B cell (primary cell): ENCODE measurements at regions not wholly inside any gene's neighbourhood (a gene's known extent, or its start where the extent isn't known, plus 50 kb on each side); places are given as distances from the start of the nearest gene placed in this dataset.

Experiments
- ATAC-seq: fragments of 200-7000 bp; cut with Tn5 transposase; one replicate; pipeline ENCODE4 v1.10.0; 2021; ENCODE audit warnings: low read depth, mild to moderate bottlenecking, moderate number of reproducible peaks, moderate library complexity
- CTCF ChIA-PET: fragments of 350-600 bp; sonication (Branson Sonifier 250); formaldehyde crosslinking; loops from one replicate; lab custom pipeline; 2021; ENCODE audit warnings: antibody characterized with exemption, inconsistent platforms; lab: Charles Lee
- POLR2A ChIA-PET: fragments of 350-600 bp; sonication (Branson Sonifier 250); formaldehyde crosslinking; loops from one replicate; lab custom pipeline; 2021; ENCODE audit warnings: antibody characterized with exemption; lab: Charles Lee
- DNase-seq: peaks from one replicate; pipeline ENCODE4 v3.0.0; 2013
- H2AFZ ChIP-seq: 2 replicates; pipeline ENCODE4 v1.6.1; 2012; ENCODE audit warnings: mild to moderate bottlenecking, low read depth, low read length; ENCODE audit not compliant: insufficient read depth, poor library complexity, severe bottlenecking
- H3K27ac ChIP-seq, 2 donors: 1 replicate in 1 of 2; 2 replicates in 1 of 2; pipeline ENCODE4 v1.5.1; 2012 to 2013; ENCODE audit warnings: low read length in 2 of 2, mild to moderate bottlenecking in 2 of 2, moderate library complexity in 1 of 2
- H3K27me3 ChIP-seq, 4 experiments: fragments of 200-600 bp in 1 of 4; sonication (generic) in 1 of 4; replicated peaks in 1 of 4; 1 replicate in 2 of 4; 2 replicates in 2 of 4; pipeline versions ENCODE4 v1.6.1 to v1.7.0; 2013 to 2016; ENCODE audit warnings: low read length in 3 of 4, mild to moderate bottlenecking in 2 of 4, mixed read lengths in 1 of 4, moderate library complexity in 1 of 4; ENCODE audit not compliant: insufficient read depth in 4 of 4, control insufficient read depth in 3 of 4; ENCODE audit errors: control extremely low read depth in 1 of 4
- H3K36me3 ChIP-seq, 2 experiments: replicated peaks in 1 of 2; 1 replicate in 1 of 2; 2 replicates in 1 of 2; pipeline versions ENCODE4 v1.6.1 to v1.7.1; 2013; ENCODE audit warnings: low read length in 1 of 2; ENCODE audit not compliant: insufficient read depth in 2 of 2, control insufficient read depth in 1 of 2; ENCODE audit errors: control extremely low read depth in 1 of 2, extremely low read depth in 1 of 2
- H3K4me1 ChIP-seq, 2 donors: fragments of 200-600 bp in 1 of 2; sonication (generic) in 1 of 2; 1 replicate in 1 of 2; 2 replicates in 1 of 2; pipeline versions ENCODE4 v1.5.1 to v1.6.1; 2013 to 2017; ENCODE audit warnings: low read length in 2 of 2; ENCODE audit not compliant: control insufficient read depth in 2 of 2, insufficient read depth in 2 of 2
- H3K4me2 ChIP-seq: replicated peaks from 2 replicates; pipeline ENCODE3; 2012; ENCODE audit warnings: mild to moderate bottlenecking, low read depth, low read length; ENCODE audit not compliant: poor library complexity, severe bottlenecking
- H3K4me3 ChIP-seq, 5 experiments: fragments of 200-600 bp in 1 of 5; sonication (generic) in 1 of 5; 1 replicate in 3 of 5; 2 replicates in 2 of 5; pipeline versions ENCODE4 v1.5.1 to v1.7.0; 2011 to 2016; ENCODE audit warnings: low read length in 4 of 5, mild to moderate bottlenecking in 4 of 5, low read depth in 2 of 5, control low read depth in 1 of 5, moderate library complexity in 1 of 5; ENCODE audit not compliant: insufficient read depth in 1 of 5; ENCODE audit errors: control extremely low read depth in 1 of 5, extremely low read depth in 1 of 5
- H3K79me2 ChIP-seq: fragments of 200-600 bp; sonication (generic); one replicate; pipeline ENCODE4 v1.6.0; 2016; ENCODE audit warnings: low read length; ENCODE audit not compliant: control insufficient read depth, insufficient read depth
- H3K9ac ChIP-seq: fragments of 200-600 bp; sonication (generic); 2 replicates; pipeline ENCODE4 v1.6.1; 2017; ENCODE audit warnings: mild to moderate bottlenecking, low read length, moderate library complexity
- H3K9me3 ChIP-seq, 3 donors: one replicate each; pipeline versions ENCODE4 v1.6.1 to v1.7.1; 2013; ENCODE audit warnings: low read length in 2 of 3; ENCODE audit not compliant: control insufficient read depth in 2 of 3, insufficient read depth in 1 of 3; ENCODE audit errors: control extremely low read depth in 1 of 3
- H4K20me1 ChIP-seq: 2 replicates; pipeline ENCODE4 v1.6.0; 2012; ENCODE audit warnings: mild to moderate bottlenecking, low read length; ENCODE audit not compliant: insufficient read depth, control insufficient read depth, poor library complexity, severe bottlenecking
- H3K27ac Mint-ChIP-seq: one replicate; pipeline ENCODE4 v1.8.0; 2021; ENCODE audit warnings: mixed read lengths
- H3K27me3 Mint-ChIP-seq: one replicate; pipeline ENCODE4 v1.8.0; 2021; ENCODE audit warnings: mixed read lengths
- H3K4me1 Mint-ChIP-seq: one replicate; pipeline ENCODE4 v1.8.0; 2021; ENCODE audit warnings: mixed read lengths
- H3K4me3 Mint-ChIP-seq: one replicate; pipeline ENCODE4 v1.8.0; 2021; ENCODE audit warnings: mixed read lengths
- H3K9me3 Mint-ChIP-seq: one replicate; pipeline ENCODE4 v1.8.0; 2022; ENCODE audit warnings: mixed read lengths; ENCODE audit not compliant: insufficient read depth
- CTCF ChIP-seq: fragments of 200-600 bp; IDR thresholded peaks from one replicate; pipeline ENCODE4 v1.8.0; 2022; ENCODE audit warnings: antibody characterized with exemption, mild to moderate bottlenecking
- EZH2 ChIP-seq: IDR thresholded peaks from 2 replicates; pipeline ENCODE4 v1.6.1; 2012; ENCODE audit warnings: borderline replicate concordance, low read depth, mild to moderate bottlenecking, moderate library complexity, low read length; ENCODE audit not compliant: insufficient read depth, poor library complexity, severe bottlenecking
- WGBS: methylation state at CpG from one replicate; pipeline ENCODE4 v1.1.5; 2013; ENCODE audit warnings: missing lambda C conversion rate; ENCODE audit not compliant: insufficient coverage; 5-methylcytosine and 5-hydroxymethylcytosine counted together
- intact Hi-C: fragments of 100-400 bp; cut with micrococcal nuclease; formaldehyde crosslinking; loops from one replicate; pipeline ENCODE4 v1.10.0; 2022

DNA sequence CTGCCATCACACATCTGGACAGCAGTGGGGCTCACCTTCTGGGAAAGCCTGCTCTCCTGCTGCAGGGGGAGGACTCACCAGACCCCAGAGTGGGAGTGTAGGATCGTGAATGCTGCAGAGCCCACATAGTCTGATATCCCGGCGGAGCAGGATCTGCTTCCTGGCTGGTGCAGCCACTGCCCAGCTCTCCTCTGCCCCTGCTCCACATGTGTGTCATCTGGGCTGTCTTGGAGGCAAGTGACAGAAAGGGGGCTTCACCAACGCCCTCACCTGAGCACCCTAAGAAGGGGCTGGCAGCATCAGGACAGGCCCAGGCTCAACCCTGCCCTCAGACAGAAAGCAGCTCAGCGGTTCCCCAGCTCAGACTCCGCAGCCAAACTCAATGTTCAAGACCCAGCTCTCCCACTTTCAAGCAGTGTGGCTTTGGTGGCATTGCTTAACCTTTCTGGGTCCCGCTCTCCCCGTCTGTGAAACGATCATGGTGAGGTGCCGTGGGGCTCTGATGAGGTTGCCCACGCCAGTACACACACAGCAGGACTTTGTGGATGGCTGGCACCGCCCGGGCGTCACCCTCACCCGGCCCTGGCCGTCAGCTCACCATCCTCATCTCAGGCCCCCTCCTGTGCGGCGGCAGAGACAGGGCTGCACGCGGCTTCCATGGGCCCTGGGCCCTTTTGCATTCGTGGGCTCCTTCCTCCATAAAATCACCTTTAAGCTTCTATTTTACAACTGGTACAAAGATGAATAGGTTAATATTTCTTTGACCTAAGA, 91.0 kb upstream of the SFSWAP start:
- no peak overlapping the region for H3K4me3 Mint-ChIP-seq
- Histone ChIP-seq H3K27me3 (peaks cover 0 to 15% (median 0%) of the 10 kb centered on the region in 4 experiments), H3K27ac (no peak overlapping the region), H3K4me1 (no peaks in the 10 kb centered on the region), H4K20me1 (no peaks in the 10 kb centered on the region), H3K9ac (no peak overlapping the region), H3K36me3 (no peaks in the 10 kb centered on the region), H3K9me3 (peaks cover 0 to 9% (median 0%) of the 10 kb centered on the region in 3 donors), H2AFZ (no peak overlapping the region), H3K4me2 (no peak overlapping the region), H3K4me3 (no peak overlapping the region), H3K79me2 (no peaks in the 10 kb centered on the region)
- no peaks in the 10 kb centered on the region for H3K4me1 Mint-ChIP-seq
- POLR2A ChIA-PET = no interaction called here
- intact Hi-C loops = no loop called here
- DNase-seq = no peak
- CTCF ChIA-PET = no interaction called here
- H3K27me3 Mint-ChIP-seq = peaks cover 8% of the 10 kb centered on the region
- 90% methylated on average over 18 of the region's 21 CpGs for WGBS
- H3K9me3 Mint-ChIP-seq = no peaks in the 10 kb centered on the region
- H3K27ac Mint-ChIP-seq = no peak overlapping the region
- no peak for TF ChIP-seq CTCF
- TF ChIP-seq EZH2 = no peak
- no peak for ATAC-seq

DNA sequence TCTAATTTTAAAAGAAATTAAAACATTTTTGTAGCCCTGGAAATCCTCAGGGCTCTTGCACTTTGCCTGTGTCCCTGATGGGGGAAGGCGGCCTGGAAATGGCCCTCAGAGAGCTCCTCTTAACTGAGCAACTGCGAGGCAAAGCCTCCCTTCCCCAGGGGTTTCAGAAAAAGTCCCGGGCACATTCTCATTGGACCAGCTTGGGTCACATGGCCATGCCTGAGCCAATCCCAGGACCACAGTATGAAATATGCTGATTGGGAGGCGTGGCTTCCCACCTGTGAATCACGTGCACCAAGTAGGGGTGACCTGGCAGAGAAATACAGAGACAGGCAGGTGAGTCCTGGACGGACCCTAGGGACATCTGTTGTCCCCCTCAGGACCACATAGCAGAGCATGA, 90.4 kb upstream of the SFSWAP start:
- Histone ChIP-seq H3K79me2 (no peaks in the 10 kb centered on the region), H3K9me3 (peaks cover 0 to 10% (median 0%) of the 10 kb centered on the region in 3 donors), H3K4me1 (no peaks in the 10 kb centered on the region), H3K27ac (no peak overlapping the region), H3K4me2 (no peak overlapping the region), H3K4me3 (no peak overlapping the region), H2AFZ (no peak overlapping the region), H3K36me3 (no peaks in the 10 kb centered on the region), H3K27me3 (peaks cover 0 to 15% (median 0%) of the 10 kb centered on the region in 4 experiments), H3K9ac (no peak overlapping the region), H4K20me1 (no peaks in the 10 kb centered on the region)
- intact Hi-C loops = no loop called here
- TF ChIP-seq EZH2 (no peak), CTCF (no peak)
- DNase-seq = no peak
- ATAC-seq = no peak
- H3K4me3 Mint-ChIP-seq = no peak overlapping the region
- peaks cover 8% of the 10 kb centered on the region for H3K27me3 Mint-ChIP-seq
- no peaks in the 10 kb centered on the region for H3K4me1 Mint-ChIP-seq
- POLR2A ChIA-PET = no interaction called here
- WGBS = 79% methylated on average over 6 of the region's 6 CpGs
- no peaks in the 10 kb centered on the region for H3K9me3 Mint-ChIP-seq
- CTCF ChIA-PET = no interaction called here
- H3K27ac Mint-ChIP-seq = no peak overlapping the region
